Adipocyte (in vitro differentiated cells): ENCODE measurements at regions not wholly inside any gene's neighbourhood (a gene's known extent, or its start where the extent isn't known, plus 50 kb on each side); places are given as distances from the start of the nearest gene placed in this dataset.

Experiments used
- DNase-seq: peaks from one replicate; pipeline ENCODE4 v3.0.0-alpha.2; 2015; ENCODE audit warnings: low read depth
- H3K27me3 ChIP-seq: replicated peaks from 2 replicates; pipeline ENCODE4 v1.7.0; 2013; ENCODE audit warnings: mild to moderate bottlenecking, low read length, moderate library complexity; ENCODE audit not compliant: control insufficient read depth, insufficient read depth
- H3K36me3 ChIP-seq: 2 replicates; pipeline ENCODE4 v1.7.0; 2013; ENCODE audit warnings: low read length, mild to moderate bottlenecking, moderate library complexity; ENCODE audit not compliant: control insufficient read depth, insufficient read depth, severe bottlenecking
- H3K4me1 ChIP-seq: 2 replicates; pipeline ENCODE4 v1.7.0; 2013; ENCODE audit warnings: mild to moderate bottlenecking, low read length, moderate library complexity; ENCODE audit not compliant: control insufficient read depth, insufficient read depth
- H3K4me3 ChIP-seq: 2 replicates; pipeline ENCODE4 v1.7.0; 2013; ENCODE audit warnings: mild to moderate bottlenecking, low read length, moderate library complexity
- H3K9ac ChIP-seq: 2 replicates; pipeline ENCODE4 v1.7.0; 2013; ENCODE audit warnings: mild to moderate bottlenecking, low read length, moderate library complexity
- H3K9me3 ChIP-seq: 2 replicates; pipeline ENCODE4 v1.7.0; 2013; ENCODE audit warnings: mild to moderate bottlenecking, low read length, moderate library complexity; ENCODE audit not compliant: control insufficient read depth

- no peak overlapping the region for H3K9ac ChIP-seq
- H3K4me3 ChIP-seq = no peak overlapping the region
- no peak for DNase-seq
These were observed 130.2 kb upstream of the ELL2 start for GRCh38 chr5:96091874-96092273.

GRCh38 chr5:96090215-96090614, 128.6 kb upstream of the ELL2 start:
- Histone ChIP-seq H3K9ac (no peak overlapping the region), H3K4me1 (peaks cover 28% of the 10 kb centered on the region), H3K9me3 (no peaks in the 10 kb centered on the region), H3K27me3 (no peaks in the 10 kb centered on the region), H3K4me3 (no peak overlapping the region), H3K36me3 (no peaks in the 10 kb centered on the region)
- DNase-seq = no peak

More at GRCh38 chr5:96091874-96092273, 130.2 kb upstream of the ELL2 start:
- no peaks in the 10 kb centered on the region for H3K9me3 ChIP-seq
- no peaks in the 10 kb centered on the region for H3K36me3 ChIP-seq
- H3K27me3 ChIP-seq = no peaks in the 10 kb centered on the region
- peaks cover 30% of the 10 kb centered on the region for H3K4me1 ChIP-seq

- H3K4me3 ChIP-seq = no peak overlapping the region
- H3K4me1 ChIP-seq = peaks cover 24% of the 10 kb centered on the region
- H3K9me3 ChIP-seq = no peaks in the 10 kb centered on the region
- no peaks in the 10 kb centered on the region for H3K36me3 ChIP-seq
- no peak overlapping the region for H3K9ac ChIP-seq
- DNase-seq = no peak
- no peaks in the 10 kb centered on the region for H3K27me3 ChIP-seq
These were observed 127.3 kb upstream of the ELL2 start for GRCh38 chr5:96088706-96089498.

- Histone ChIP-seq H3K27me3 (no peaks in the 10 kb centered on the region), H3K9me3 (no peaks in the 10 kb centered on the region), H3K4me1 (peaks cover 21% of the 10 kb centered on the region), H3K36me3 (no peaks in the 10 kb centered on the region), H3K9ac (no peak overlapping the region), H3K4me3 (no peak overlapping the region)
- no peak for DNase-seq
These were observed 126.3 kb upstream of the ELL2 start for GRCh38 chr5:96087939-96088338.

- DNase-seq = no peak
- Histone ChIP-seq H3K4me1 (peaks cover 38% of the 10 kb centered on the region), H3K36me3 (no peaks in the 10 kb centered on the region), H3K27me3 (no peaks in the 10 kb centered on the region), H3K9me3 (no peaks in the 10 kb centered on the region), H3K4me3 (no peak overlapping the region), H3K9ac (peak overlapping the region; percentile 2)
These were observed 123.3 kb upstream of the ELL2 start for GRCh38 chr5:96084874-96085506.

- DNase-seq = no peak
These were observed 121.8 kb upstream of the ELL2 start for GRCh38 chr5:96083361-96083881.

GRCh38 chr5:96081276-96081858, 119.7 kb upstream of the ELL2 start:
- H3K27me3 ChIP-seq = no peaks in the 10 kb centered on the region
- no peak overlapping the region for H3K4me3 ChIP-seq
- H3K36me3 ChIP-seq = no peaks in the 10 kb centered on the region
- no peak for DNase-seq
- peaks cover 51% of the 10 kb centered on the region for H3K4me1 ChIP-seq
- H3K9me3 ChIP-seq = no peaks in the 10 kb centered on the region
- peak overlapping the region; percentile 45 for H3K9ac ChIP-seq

More at GRCh38 chr5:96083361-96083881, 121.8 kb upstream of the ELL2 start:
- peaks cover 51% of the 10 kb centered on the region for H3K4me1 ChIP-seq
- H3K9ac ChIP-seq = no peak overlapping the region
- no peaks in the 10 kb centered on the region for H3K36me3 ChIP-seq
- no peaks in the 10 kb centered on the region for H3K9me3 ChIP-seq
- H3K27me3 ChIP-seq = no peaks in the 10 kb centered on the region
- H3K4me3 ChIP-seq = no peak overlapping the region

GRCh38 chr5:96080557-96080956, 118.9 kb upstream of the ELL2 start:
- Histone ChIP-seq H3K4me3 (no peak overlapping the region), H3K9me3 (no peaks in the 10 kb centered on the region), H3K9ac (peak overlapping the region; percentile 45), H3K4me1 (peaks cover 48% of the 10 kb centered on the region), H3K27me3 (no peaks in the 10 kb centered on the region), H3K36me3 (no peaks in the 10 kb centered on the region)
- DNase-seq = no peak

- DNase-seq = no peak
- H3K9me3 ChIP-seq = no peaks in the 10 kb centered on the region
- H3K36me3 ChIP-seq = no peaks in the 10 kb centered on the region
- H3K27me3 ChIP-seq = no peaks in the 10 kb centered on the region
- H3K4me1 ChIP-seq = peaks cover 43% of the 10 kb centered on the region
- H3K4me3 ChIP-seq = no peak overlapping the region
- peak overlapping the region; percentile 28 for H3K9ac ChIP-seq
These were observed 118.3 kb upstream of the ELL2 start for GRCh38 chr5:96079962-96080361.

GRCh38 chr5:96079075-96079474, 117.4 kb upstream of the ELL2 start:
- peak overlapping the region; percentile 23 for H3K4me3 ChIP-seq
- peak; percentile 75 for DNase-seq
- peak overlapping the region; percentile 59 for H3K9ac ChIP-seq
- H3K4me1 ChIP-seq = peaks cover 36% of the 10 kb centered on the region
- H3K36me3 ChIP-seq = no peaks in the 10 kb centered on the region
- no peaks in the 10 kb centered on the region for H3K27me3 ChIP-seq
- no peaks in the 10 kb centered on the region for H3K9me3 ChIP-seq

GRCh38 chr5:96076451-96076850, 114.8 kb upstream of the ELL2 start:
- Histone ChIP-seq H3K4me1 (peaks cover 27% of the 10 kb centered on the region), H3K9ac (no peak overlapping the region), H3K36me3 (no peaks in the 10 kb centered on the region), H3K4me3 (no peak overlapping the region), H3K27me3 (no peaks in the 10 kb centered on the region), H3K9me3 (no peaks in the 10 kb centered on the region)
- no peak for DNase-seq
